Progenitor cell of endocrine pancreas (in vitro differentiated cells): ENCODE measurements at regions not wholly inside any gene's neighbourhood (a gene's known extent, or its start where the extent isn't known, plus 50 kb on each side); places are given as distances from the start of the nearest gene placed in this dataset.

Experiments used
- DNase-seq: peaks from one replicate; pipeline ENCODE4 v3.0.0; 2021; ENCODE audit warnings: low spot score; ENCODE audit not compliant: unreplicated experiment
- H3K27ac Mint-ChIP-seq: 2 replicates; pipeline ENCODE4 v1.8.0; 2021; ENCODE audit warnings: mild to moderate bottlenecking, moderate library complexity, mixed read lengths
- H3K27me3 Mint-ChIP-seq: 2 replicates; pipeline ENCODE4 v1.8.0; 2021; ENCODE audit warnings: mixed read lengths
- H3K36me3 Mint-ChIP-seq: 2 replicates; pipeline ENCODE4 v1.8.0; 2022; ENCODE audit warnings: mixed read lengths; ENCODE audit not compliant: insufficient read depth
- H3K4me1 Mint-ChIP-seq: 2 replicates; pipeline ENCODE4 v1.8.0; 2021; ENCODE audit warnings: low read depth, mixed read lengths
- H3K4me3 Mint-ChIP-seq: 2 replicates; pipeline ENCODE4 v1.8.0; 2021; ENCODE audit warnings: low read depth, mild to moderate bottlenecking, moderate library complexity, mixed read lengths
- H3K9me3 Mint-ChIP-seq: 2 replicates; pipeline ENCODE4 v1.8.0; 2021; ENCODE audit warnings: low read depth, mixed read lengths
- TF ChIP-seq, protein P1 (sequence below): fragments of 200-600 bp; sonication (generic); IDR thresholded peaks from one replicate; pipeline ENCODE4 v1.5.0; 2021; ENCODE audit warnings: antibody characterized with exemption, mild to moderate bottlenecking; ENCODE audit not compliant: unreplicated experiment

DNA sequence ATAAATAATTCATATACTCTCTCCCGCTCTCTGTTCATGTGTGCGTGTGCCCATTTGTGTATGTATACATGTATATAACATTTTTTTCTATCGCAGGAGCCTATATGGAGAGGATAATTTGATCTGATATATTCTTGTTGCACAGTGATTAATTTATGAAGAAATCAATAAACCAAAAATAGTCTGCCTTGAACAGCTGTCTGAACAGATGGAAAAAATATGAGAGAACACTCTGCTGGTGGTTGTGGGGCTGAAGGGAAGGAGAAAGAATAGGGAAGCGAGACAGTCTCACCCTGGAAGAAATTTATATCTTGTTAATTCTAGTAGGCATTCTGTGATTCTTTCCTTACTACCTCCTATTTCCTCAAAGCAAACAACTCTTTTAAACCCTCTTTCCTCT lies 96.6 kb upstream of the B3GAT2 start:
- no peaks in the 10 kb centered on the region for H3K9me3 Mint-ChIP-seq
- TF ChIP-seq, protein P1, sequence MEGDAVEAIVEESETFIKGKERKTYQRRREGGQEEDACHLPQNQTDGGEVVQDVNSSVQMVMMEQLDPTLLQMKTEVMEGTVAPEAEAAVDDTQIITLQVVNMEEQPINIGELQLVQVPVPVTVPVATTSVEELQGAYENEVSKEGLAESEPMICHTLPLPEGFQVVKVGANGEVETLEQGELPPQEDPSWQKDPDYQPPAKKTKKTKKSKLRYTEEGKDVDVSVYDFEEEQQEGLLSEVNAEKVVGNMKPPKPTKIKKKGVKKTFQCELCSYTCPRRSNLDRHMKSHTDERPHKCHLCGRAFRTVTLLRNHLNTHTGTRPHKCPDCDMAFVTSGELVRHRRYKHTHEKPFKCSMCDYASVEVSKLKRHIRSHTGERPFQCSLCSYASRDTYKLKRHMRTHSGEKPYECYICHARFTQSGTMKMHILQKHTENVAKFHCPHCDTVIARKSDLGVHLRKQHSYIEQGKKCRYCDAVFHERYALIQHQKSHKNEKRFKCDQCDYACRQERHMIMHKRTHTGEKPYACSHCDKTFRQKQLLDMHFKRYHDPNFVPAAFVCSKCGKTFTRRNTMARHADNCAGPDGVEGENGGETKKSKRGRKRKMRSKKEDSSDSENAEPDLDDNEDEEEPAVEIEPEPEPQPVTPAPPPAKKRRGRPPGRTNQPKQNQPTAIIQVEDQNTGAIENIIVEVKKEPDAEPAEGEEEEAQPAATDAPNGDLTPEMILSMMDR, result no peak
- H3K27ac Mint-ChIP-seq, result no peak overlapping the region
- peaks cover 14% of the 10 kb centered on the region for H3K27me3 Mint-ChIP-seq
- H3K4me3 Mint-ChIP-seq, result no peak overlapping the region
- no peak for DNase-seq
- H3K4me1 Mint-ChIP-seq, result no peaks in the 10 kb centered on the region
- no peaks in the 10 kb centered on the region for H3K36me3 Mint-ChIP-seq

DNA sequence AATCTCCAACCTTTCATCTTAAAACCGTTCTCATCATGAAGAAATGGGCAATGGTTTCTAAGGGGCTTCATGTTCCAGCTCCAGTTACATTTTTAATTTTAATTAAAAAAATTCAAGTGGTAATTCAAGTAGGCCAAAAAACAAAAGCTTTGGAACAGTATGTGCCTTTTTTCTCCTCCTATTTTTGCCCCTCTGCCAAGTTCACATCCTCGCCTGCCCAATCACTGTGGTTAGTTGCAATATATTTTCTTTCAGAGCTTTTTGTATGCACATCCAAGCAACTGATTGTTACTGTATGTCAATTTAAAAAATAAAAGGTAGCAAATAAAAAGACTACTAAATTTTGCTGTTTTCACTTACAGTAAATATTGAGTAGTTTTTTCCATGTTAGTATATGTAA lies 99.8 kb upstream of the B3GAT2 start:
- TF ChIP-seq, protein P1, result no peak
- Mint-ChIP-seq H3K36me3 (no peaks in the 10 kb centered on the region), H3K4me3 (no peak overlapping the region), H3K4me1 (no peaks in the 10 kb centered on the region), H3K9me3 (no peaks in the 10 kb centered on the region), H3K27ac (peak overlapping the region; percentile 55), H3K27me3 (peaks cover 10% of the 10 kb centered on the region)
- DNase-seq, result no peak

DNA sequence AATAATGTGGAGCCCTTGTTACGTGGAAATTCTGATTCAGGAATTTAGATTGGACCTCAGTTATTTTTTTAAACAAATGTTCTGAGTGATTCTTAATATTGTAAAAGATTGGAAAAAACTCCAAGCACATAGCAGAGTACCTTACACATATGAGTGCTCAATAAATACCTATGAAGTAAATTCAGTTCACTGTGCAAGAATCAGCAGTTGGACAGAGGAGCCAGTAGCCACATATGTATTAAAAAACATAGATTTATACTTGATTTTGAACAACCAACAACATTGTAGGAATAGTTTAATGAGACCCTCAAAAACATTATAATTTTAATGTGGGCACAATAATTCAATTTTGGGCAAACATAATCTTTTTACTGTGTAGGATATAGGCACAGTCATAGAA lies 109.3 kb upstream of the B3GAT2 start:
- Mint-ChIP-seq H3K27me3 (no peaks in the 10 kb centered on the region), H3K9me3 (peaks cover 11% of the 10 kb centered on the region), H3K4me1 (no peaks in the 10 kb centered on the region), H3K27ac (no peak overlapping the region), H3K4me3 (no peak overlapping the region), H3K36me3 (no peaks in the 10 kb centered on the region)
- TF ChIP-seq, protein P1, result no peak
- no peak for DNase-seq

DNA sequence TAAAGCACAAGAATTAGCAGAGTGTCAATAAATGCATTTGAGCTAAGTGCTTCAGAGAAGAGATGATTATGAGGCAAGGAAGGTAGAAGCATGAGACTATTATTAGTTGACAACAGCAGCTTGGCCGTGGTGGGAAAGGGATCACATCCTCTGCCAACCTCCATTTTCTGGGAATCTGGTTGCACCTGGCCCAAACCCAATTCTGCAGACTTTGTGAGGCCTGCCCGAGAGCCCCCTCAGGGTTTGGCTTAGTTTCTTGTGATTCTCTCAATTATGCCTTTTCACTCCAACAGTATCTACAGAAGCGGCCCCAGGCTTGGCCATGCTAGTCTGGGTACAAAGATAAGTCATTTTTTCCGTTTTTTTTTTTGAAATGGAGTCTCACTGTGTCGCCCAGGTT lies 111.0 kb upstream of the B3GAT2 start:
- Mint-ChIP-seq H3K4me3 (no peak overlapping the region), H3K27me3 (no peaks in the 10 kb centered on the region), H3K27ac (no peak overlapping the region), H3K36me3 (no peaks in the 10 kb centered on the region), H3K4me1 (no peaks in the 10 kb centered on the region), H3K9me3 (peaks cover 6% of the 10 kb centered on the region)
- TF ChIP-seq, protein P1, result no peak
- no peak for DNase-seq

DNA sequence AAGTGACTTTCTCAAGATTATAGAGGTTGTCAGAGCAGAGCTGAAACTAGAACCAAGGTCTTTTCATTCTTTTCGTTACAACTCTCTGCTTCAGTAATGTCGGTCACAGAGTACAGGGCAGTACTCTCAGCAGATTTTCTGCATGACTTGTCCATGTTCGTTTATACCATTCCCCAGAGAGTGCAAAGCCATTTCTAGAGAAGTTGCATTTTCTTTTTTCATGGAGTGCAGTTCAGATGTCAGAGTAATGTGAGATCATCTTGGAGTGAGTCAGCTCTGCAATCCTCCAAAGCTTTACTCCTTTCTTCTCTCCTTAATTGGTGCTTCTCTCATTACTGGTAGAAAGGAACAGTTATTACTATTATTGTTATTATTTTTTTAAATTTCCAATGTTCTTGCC lies 115.6 kb upstream of the B3GAT2 start:
- Mint-ChIP-seq H3K27ac (no peak overlapping the region), H3K27me3 (peaks cover 8% of the 10 kb centered on the region), H3K4me1 (no peaks in the 10 kb centered on the region), H3K9me3 (no peaks in the 10 kb centered on the region), H3K4me3 (no peak overlapping the region), H3K36me3 (no peaks in the 10 kb centered on the region)
- TF ChIP-seq, protein P1, result no peak
- DNase-seq, result no peak

DNA sequence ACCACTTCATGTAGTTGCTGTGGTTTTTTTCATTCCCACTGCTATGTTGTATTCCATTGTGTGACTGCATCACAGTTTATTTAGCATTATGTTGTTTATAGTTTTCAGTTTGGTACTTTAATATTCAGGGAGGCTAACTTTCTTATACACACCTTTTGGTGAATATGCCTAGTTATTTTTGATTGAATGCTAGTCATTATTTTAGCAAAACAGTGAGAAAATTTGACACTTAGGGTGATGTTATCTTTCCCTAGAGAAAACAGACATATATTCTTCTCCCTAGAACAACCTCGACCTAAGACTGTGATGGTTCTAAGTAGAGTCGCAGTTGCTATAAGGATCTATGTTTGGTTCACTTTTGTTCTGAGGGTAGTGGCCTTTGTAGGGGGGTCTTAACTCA lies 120.8 kb upstream of the B3GAT2 start:
- Mint-ChIP-seq H3K27ac (no peak overlapping the region), H3K36me3 (no peaks in the 10 kb centered on the region)

More for the DNA sequence above, 120.8 kb upstream of the B3GAT2 start:
- no peaks in the 10 kb centered on the region for H3K9me3 Mint-ChIP-seq
- no peaks in the 10 kb centered on the region for H3K4me1 Mint-ChIP-seq
- no peak overlapping the region for H3K4me3 Mint-ChIP-seq
- peaks cover 8% of the 10 kb centered on the region for H3K27me3 Mint-ChIP-seq
- no peak for DNase-seq
- TF ChIP-seq, protein P1, result no peak
